ENCODE measurements at regions not wholly inside any gene's neighbourhood (a gene's known extent, or its start where the extent isn't known, plus 50 kb on each side); places are given as distances from the start of the nearest gene placed in this dataset.

GRCh38 chr17:63162406-63163157 is 196.5 kb downstream of the TANC2 start:
- H3K36me3 ChIP-seq, result no peaks in the 10 kb centered on the region
- DNase-seq, result no peak
- TF ChIP-seq EP300 (IDR thresholded peaks at IDR 0.05), result no peak
- TF ChIP-seq POLR2AphosphoS5 (IDR thresholded peaks at IDR 0.05), result no peak
- TF ChIP-seq, protein P1, sequence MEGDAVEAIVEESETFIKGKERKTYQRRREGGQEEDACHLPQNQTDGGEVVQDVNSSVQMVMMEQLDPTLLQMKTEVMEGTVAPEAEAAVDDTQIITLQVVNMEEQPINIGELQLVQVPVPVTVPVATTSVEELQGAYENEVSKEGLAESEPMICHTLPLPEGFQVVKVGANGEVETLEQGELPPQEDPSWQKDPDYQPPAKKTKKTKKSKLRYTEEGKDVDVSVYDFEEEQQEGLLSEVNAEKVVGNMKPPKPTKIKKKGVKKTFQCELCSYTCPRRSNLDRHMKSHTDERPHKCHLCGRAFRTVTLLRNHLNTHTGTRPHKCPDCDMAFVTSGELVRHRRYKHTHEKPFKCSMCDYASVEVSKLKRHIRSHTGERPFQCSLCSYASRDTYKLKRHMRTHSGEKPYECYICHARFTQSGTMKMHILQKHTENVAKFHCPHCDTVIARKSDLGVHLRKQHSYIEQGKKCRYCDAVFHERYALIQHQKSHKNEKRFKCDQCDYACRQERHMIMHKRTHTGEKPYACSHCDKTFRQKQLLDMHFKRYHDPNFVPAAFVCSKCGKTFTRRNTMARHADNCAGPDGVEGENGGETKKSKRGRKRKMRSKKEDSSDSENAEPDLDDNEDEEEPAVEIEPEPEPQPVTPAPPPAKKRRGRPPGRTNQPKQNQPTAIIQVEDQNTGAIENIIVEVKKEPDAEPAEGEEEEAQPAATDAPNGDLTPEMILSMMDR (IDR thresholded peaks at IDR 0.05), result no peak
- no peak for TF ChIP-seq POLR2A (IDR thresholded peaks at IDR 0.05)
- no peak overlapping the region for H3K27ac ChIP-seq
- intact Hi-C loops (cut with DNase I), result no loop called here
- no peak overlapping the region for H3K4me3 ChIP-seq
- no peaks in the 10 kb centered on the region for H3K4me1 ChIP-seq
- no peaks in the 10 kb centered on the region for H3K27me3 ChIP-seq
- no peaks in the 10 kb centered on the region for H3K9me3 ChIP-seq
- WGBS, 2 donors, result 76 to 83% methylated on average over 5 of the region's 5 CpGs

DNA sequence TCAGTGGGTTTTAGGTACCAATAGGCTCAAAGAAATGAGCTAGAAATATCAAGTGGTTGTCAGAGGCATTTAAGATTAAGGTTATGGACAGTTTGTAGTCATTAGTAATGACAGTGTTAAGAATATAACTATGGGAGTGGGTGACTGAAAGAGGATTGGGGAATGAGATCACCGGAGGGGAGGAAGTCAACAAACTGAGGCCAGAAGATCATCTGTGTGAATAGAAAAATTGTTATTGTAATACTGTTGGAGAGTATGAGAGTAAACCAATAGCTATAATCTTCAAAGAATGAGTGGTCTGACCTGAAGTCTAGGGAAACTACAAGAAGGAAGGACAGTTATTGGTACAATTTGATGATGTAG is 197.1 kb downstream of the TANC2 start:
- H3K36me3 ChIP-seq, result no peaks in the 10 kb centered on the region
- H3K4me3 ChIP-seq, result no peak overlapping the region
- DNase-seq, result no peak
- H3K27ac ChIP-seq, result no peak overlapping the region
- H3K27me3 ChIP-seq, result no peaks in the 10 kb centered on the region
- H3K4me1 ChIP-seq, result no peaks in the 10 kb centered on the region
- no peak for TF ChIP-seq POLR2A (IDR thresholded peaks at IDR 0.05)
- no peak for TF ChIP-seq EP300 (IDR thresholded peaks at IDR 0.05)
- TF ChIP-seq POLR2AphosphoS5 (IDR thresholded peaks at IDR 0.05), result no peak
- TF ChIP-seq, protein P1 (IDR thresholded peaks at IDR 0.05), result no peak
- intact Hi-C loops (cut with DNase I), result no loop called here
- H3K9me3 ChIP-seq, result no peaks in the 10 kb centered on the region
- 87 to 94% methylated on average over 1 of the region's 1 CpG for WGBS, 2 donors

DNA sequence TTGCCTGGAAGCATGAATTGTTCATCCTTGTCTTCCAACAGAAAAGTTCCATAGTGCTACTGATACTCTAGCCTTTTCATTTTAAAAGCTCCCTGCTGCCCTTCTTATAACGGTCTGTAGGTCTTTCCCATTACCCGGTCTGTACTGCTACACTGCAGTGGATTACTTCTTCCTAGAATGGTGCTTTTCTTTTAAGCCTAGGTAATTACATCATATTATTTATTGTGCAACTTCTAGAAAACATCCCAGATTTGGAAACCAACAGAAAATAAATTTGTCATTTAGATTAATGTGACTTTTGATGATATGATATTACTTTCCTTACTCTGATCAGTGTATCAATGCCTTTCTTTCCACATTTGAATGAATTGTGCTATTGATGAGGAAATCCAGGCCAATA is 199.4 kb downstream of the TANC2 start:
- no peaks in the 10 kb centered on the region for H3K27me3 ChIP-seq
- no peak for TF ChIP-seq POLR2A (IDR thresholded peaks at IDR 0.05)
- TF ChIP-seq, protein P1 (IDR thresholded peaks at IDR 0.05), result no peak
- TF ChIP-seq POLR2AphosphoS5 (IDR thresholded peaks at IDR 0.05), result no peak
- no peak for TF ChIP-seq EP300 (IDR thresholded peaks at IDR 0.05)
- H3K9me3 ChIP-seq, result no peaks in the 10 kb centered on the region
- H3K36me3 ChIP-seq, result no peaks in the 10 kb centered on the region
- no peak overlapping the region for H3K27ac ChIP-seq
- 45 to 64% methylated on average over 2 of the region's 2 CpGs for WGBS, 2 donors
- no peak overlapping the region for H3K4me3 ChIP-seq
- no peaks in the 10 kb centered on the region for H3K4me1 ChIP-seq
- no peak for DNase-seq
- intact Hi-C loops (cut with DNase I), result no loop called here

GRCh38 chr17:63170795-63171194 is 204.8 kb downstream of the TANC2 start:
- 96 to 98% methylated on average over 3 of the region's 3 CpGs for WGBS, 2 donors
- Histone ChIP-seq H3K4me1 (no peaks in the 10 kb centered on the region), H3K27ac (no peak overlapping the region), H3K9me3 (no peaks in the 10 kb centered on the region), H3K27me3 (no peaks in the 10 kb centered on the region), H3K4me3 (no peak overlapping the region), H3K36me3 (no peaks in the 10 kb centered on the region)
- TF ChIP-seq, protein P1 (IDR thresholded peaks at IDR 0.05), result no peak
- no peak for TF ChIP-seq EP300 (IDR thresholded peaks at IDR 0.05)
- no peak for TF ChIP-seq POLR2AphosphoS5 (IDR thresholded peaks at IDR 0.05)
- TF ChIP-seq POLR2A (IDR thresholded peaks at IDR 0.05), result no peak
- no peak for DNase-seq
- intact Hi-C loops (cut with DNase I), result no loop called here
